Activated CD8-positive, alpha-beta memory T cell treated with anti-CD3 and anti-CD28 coated beads, Interleukin-2, amount 50 U/mL, for 48 hours (primary cell): ENCODE measurements at regions not wholly inside any gene's neighbourhood (a gene's known extent, or its start where the extent isn't known, plus 50 kb on each side); places are given as distances from the start of the nearest gene placed in this dataset.

Experiments used
- DNase-seq: peaks from one replicate; pipeline ENCODE4 v3.0.0-alpha.2; 2020

DNA sequence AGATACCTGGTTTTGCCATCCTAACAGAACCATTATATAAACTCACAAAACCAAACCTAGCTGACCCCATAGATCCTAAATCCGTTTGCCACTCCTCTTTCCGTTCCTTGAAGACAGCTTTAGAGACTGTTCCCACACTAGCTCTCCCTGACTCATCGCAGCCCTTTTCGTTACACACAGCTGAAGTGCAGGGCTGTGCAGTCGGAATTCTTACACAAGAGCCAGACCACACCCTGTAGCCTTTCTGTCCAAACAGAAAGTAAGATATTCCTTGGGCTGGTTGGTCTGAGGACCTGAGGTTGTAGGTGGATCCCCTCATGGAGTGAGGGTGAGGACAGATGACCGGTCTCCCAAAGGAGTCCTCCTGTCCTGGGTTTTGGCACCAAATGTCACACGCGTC is 56.7 kb upstream of the NAA35 start:
- no peak for DNase-seq

DNA sequence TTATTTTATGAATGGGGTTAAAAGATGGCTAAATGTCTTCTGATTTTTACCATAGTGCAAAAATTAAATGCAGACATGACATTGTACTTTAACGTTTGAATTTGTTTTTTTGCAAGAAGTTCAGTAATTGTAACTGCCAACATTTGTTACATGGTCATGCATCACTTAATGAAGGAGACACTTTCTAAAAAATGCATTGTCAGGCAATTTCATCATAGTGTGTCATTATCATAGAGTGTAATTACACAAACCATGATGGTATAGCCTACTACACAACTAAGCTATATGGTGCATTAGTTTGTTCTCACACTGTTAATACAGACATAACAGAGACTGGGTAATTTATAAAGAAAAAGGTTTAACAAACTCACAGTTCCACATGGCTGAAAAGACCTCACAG is 50.0 kb upstream of the NAA35 start:
- no peak for DNase-seq
